IMR-90 (cell line): ENCODE measurements at regions not wholly inside any gene's neighbourhood (a gene's known extent, or its start where the extent isn't known, plus 50 kb on each side); places are given as distances from the start of the nearest gene placed in this dataset.
"Not testable (repeated sequence)": the region's sequence is repeated elsewhere in the genome, so short reads cannot be mapped to it uniquely, and the experiment has no call there.

Experiments used
- ATAC-seq: fragments of 200-7000 bp; cut with Tn5 transposase; 2 replicates; pipeline ENCODE4 v1.9.1; 2020; ENCODE audit warnings: low read depth, mild to moderate bottlenecking, moderate library complexity
- BruUV-seq: library from RNA; stranded (reverse); fragments of 400-500 nt; replicated peaks from 2 replicates; lab custom pipeline; 2021; lab: Mats Ljungman, UMichigan
- CTCF ChIA-PET: fragments of 300-600 bp; formaldehyde crosslinking; extraction: SDS; loops from one replicate; lab custom pipeline; 2021; ENCODE audit warnings: antibody characterized with exemption; lab: Yijun Ruan, JAX
- POLR2A ChIA-PET: fragments of 300-600 bp; sonication (Branson Sonifier 250); formaldehyde crosslinking; loops from one replicate; lab custom pipeline; 2022; ENCODE audit warnings: antibody characterized with exemption; ENCODE audit not compliant: unreplicated experiment; lab: Charles Lee
- DNase-seq: peaks from one replicate; pipeline ENCODE4 v3.0.0; 2013
- H2AFZ ChIP-seq: replicated peaks from 2 replicates; pipeline ENCODE3; 2013; ENCODE audit warnings: low read length, mild to moderate bottlenecking; ENCODE audit not compliant: poor library complexity
- H2AK5ac ChIP-seq: 2 replicates; pipeline ENCODE4 v1.6.1; 2013; ENCODE audit warnings: low read depth, low read length, inconsistent platforms
- H2AK9ac ChIP-seq: replicated peaks from 2 replicates; pipeline ENCODE3; 2013; ENCODE audit warnings: mild to moderate bottlenecking, low read depth, low read length, moderate library complexity; ENCODE audit not compliant: poor library complexity
- H2BK120ac ChIP-seq: 2 replicates; pipeline ENCODE4 v1.6.1; 2013; ENCODE audit warnings: low read depth, low read length, inconsistent platforms
- H2BK15ac ChIP-seq: 3 replicates; pipeline ENCODE4 v1.6.1; 2013; ENCODE audit warnings: low read depth, low read length, inconsistent platforms
- H2BK20ac ChIP-seq: 2 replicates; pipeline ENCODE4 v1.6.1; 2013; ENCODE audit warnings: low read depth, mild to moderate bottlenecking, inconsistent platforms, low read length, moderate library complexity
- H2BK5ac ChIP-seq: 2 replicates; pipeline ENCODE4 v1.6.1; 2013; ENCODE audit warnings: mild to moderate bottlenecking, low read depth, low read length, inconsistent platforms; ENCODE audit not compliant: poor library complexity, severe bottlenecking
- H3K14ac ChIP-seq: replicated peaks from 2 replicates; pipeline ENCODE4 v1.6.1; 2013; ENCODE audit warnings: low read depth, low read length, inconsistent platforms
- H3K18ac ChIP-seq: 2 replicates; pipeline ENCODE4 v1.6.1; 2013; ENCODE audit warnings: low read depth, low read length, control low read depth
- H3K23ac ChIP-seq: 2 replicates; pipeline ENCODE4 v1.6.1; 2013; ENCODE audit warnings: low read depth, low read length, inconsistent platforms
- H3K27ac ChIP-seq: 2 replicates; pipeline ENCODE4 v1.5.1; 2013; ENCODE audit warnings: mild to moderate bottlenecking, control low read depth, low read length; ENCODE audit not compliant: insufficient read depth
- H3K27me3 ChIP-seq: 2 replicates; pipeline ENCODE4 v1.6.1; 2013; ENCODE audit warnings: low read length; ENCODE audit not compliant: control insufficient read depth, insufficient read depth
- H3K36me3 ChIP-seq: 2 replicates; pipeline ENCODE4 v1.6.1; 2013; ENCODE audit warnings: low read length, mixed read lengths; ENCODE audit not compliant: control insufficient read depth, insufficient read depth
- H3K4ac ChIP-seq: 2 replicates; pipeline ENCODE4 v1.6.1; 2013; ENCODE audit warnings: low read depth, low read length, inconsistent platforms
- H3K4me1 ChIP-seq: 2 replicates; pipeline ENCODE4 v1.6.1; 2013; ENCODE audit warnings: low read length, mixed read lengths; ENCODE audit not compliant: control insufficient read depth, insufficient read depth
- H3K4me2 ChIP-seq: 2 replicates; pipeline ENCODE4 v1.6.1; 2013; ENCODE audit warnings: low read depth, mild to moderate bottlenecking, control low read depth, low read length, moderate library complexity
- H3K4me3 ChIP-seq: 2 replicates; pipeline ENCODE4 v1.5.1; 2013; ENCODE audit warnings: low read depth, mild to moderate bottlenecking, control low read depth, low read length, moderate library complexity; ENCODE audit not compliant: insufficient read depth
- H3K56ac ChIP-seq: 2 replicates; pipeline ENCODE4 v1.6.1; 2013; ENCODE audit warnings: low read length, inconsistent platforms; ENCODE audit not compliant: insufficient read depth; ENCODE audit errors: extremely low read depth
- H3K79me1 ChIP-seq, 2 experiments: 2 replicates each; pipeline ENCODE4 v1.6.1; 2013; ENCODE audit warnings: low read length in 2 of 2, inconsistent platforms in 1 of 2, low read depth in 1 of 2
- H3K9ac ChIP-seq: 2 replicates; pipeline ENCODE4 v1.6.1; 2013; ENCODE audit warnings: low read depth, low read length, control low read depth
- H3K9me1 ChIP-seq: 2 replicates; pipeline ENCODE4 v1.6.1; 2013; ENCODE audit warnings: low read length, inconsistent platforms; ENCODE audit not compliant: insufficient read depth
- H3K9me3 ChIP-seq: 2 replicates; pipeline ENCODE4 v1.6.1; 2013; ENCODE audit warnings: low read length; ENCODE audit not compliant: control insufficient read depth, insufficient read depth
- H4K20me1 ChIP-seq: 2 replicates; pipeline ENCODE4 v1.6.1; 2013; ENCODE audit warnings: low read length, inconsistent platforms; ENCODE audit not compliant: insufficient read depth
- H4K5ac ChIP-seq: 2 replicates; pipeline ENCODE4 v1.6.1; 2013; ENCODE audit warnings: mild to moderate bottlenecking, low read depth, low read length, control low read depth
- H4K8ac ChIP-seq, 2 experiments: 2 replicates each; pipeline ENCODE4 v1.6.1; 2013; ENCODE audit warnings: low read depth in 2 of 2, low read length in 2 of 2, control low read depth in 1 of 2, inconsistent platforms in 1 of 2
- H4K91ac ChIP-seq: 2 replicates; pipeline ENCODE4 v1.6.1; 2013; ENCODE audit warnings: low read depth, low read length, inconsistent platforms; ENCODE audit not compliant: insufficient read depth
- WGBS, 2 experiments: methylation state at CpG; one replicate each; pipeline versions ENCODE4 v1.1.5 to v1.1.7; 2013; ENCODE audit warnings: missing lambda C conversion rate in 2 of 2; ENCODE audit not compliant: insufficient read length in 1 of 2; ENCODE audit errors: extremely low coverage in 2 of 2; 5-methylcytosine and 5-hydroxymethylcytosine counted together
- dilution Hi-C: fragments of 300-500 bp; cut with HindIII; formaldehyde crosslinking; loops from one replicate; pipeline ENCODE4 v1.14.3; 2018; ENCODE audit warnings: low sequenced_read_pairs; ENCODE audit not compliant: unreplicated experiment
- in situ Hi-C: fragments of 300-500 bp; cut with MboI; formaldehyde crosslinking; loops from 3 replicates; pipeline ENCODE4 v1.14.3; 2019; ENCODE audit warnings: low sequenced_read_pairs, inconsistent platforms, mixed read lengths
- intact Hi-C: fragments of 100-400 bp; cut with micrococcal nuclease; formaldehyde crosslinking; loops from 2 replicates; pipeline ENCODE4 v1.10.0; 2022

DNA sequence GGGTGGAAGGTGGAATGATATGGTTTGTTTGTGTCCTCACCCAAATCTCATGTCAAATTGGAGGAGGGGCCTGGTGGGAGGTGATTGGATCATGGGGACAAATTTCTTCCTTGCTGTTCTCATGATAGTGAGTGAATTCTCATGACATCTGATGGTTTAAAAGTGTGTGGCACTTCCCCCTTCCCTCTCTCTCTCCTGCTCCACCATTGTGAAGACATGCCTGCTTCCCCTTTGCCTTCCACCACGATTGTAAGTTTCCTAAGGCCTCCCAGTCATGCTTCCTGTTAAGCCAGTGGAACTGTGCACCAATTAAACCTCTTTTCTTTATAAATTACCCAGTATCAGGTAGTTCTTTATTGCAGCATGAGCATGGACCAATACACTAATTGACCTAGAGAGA, 99.0 kb upstream of the ZBED5 start:
- DNase-seq, H4K8ac ChIP-seq, H2BK15ac ChIP-seq, POLR2A ChIA-PET, BruUV-seq, H3K14ac ChIP-seq, H2BK5ac ChIP-seq, in situ Hi-C loops, dilution Hi-C loops, intact Hi-C loops, H3K56ac ChIP-seq, H2BK120ac ChIP-seq, H3K27ac ChIP-seq, ATAC-seq, H3K9me3 ChIP-seq, CTCF ChIA-PET, H3K18ac ChIP-seq, H2AFZ ChIP-seq, H3K9me1 ChIP-seq, H3K4ac ChIP-seq, H2BK20ac ChIP-seq, H4K5ac ChIP-seq, H3K4me2 ChIP-seq, H4K91ac ChIP-seq, H2AK5ac ChIP-seq, H3K79me1 ChIP-seq, H3K9ac ChIP-seq, H3K4me1 ChIP-seq, H3K4me3 ChIP-seq, H3K36me3 ChIP-seq, H3K23ac ChIP-seq, H2AK9ac ChIP-seq, H4K20me1 ChIP-seq: not testable (repeated sequence)
- 33% methylated on average over 1 of the region's 1 CpG; no CpG with 5 or more reads in 1 of the 2 experiments for WGBS, 2 experiments
- H3K27me3 ChIP-seq, result peaks cover 27% of the 10 kb centered on the region
